OCI-LY1 (cell line): ENCODE measurements at regions not wholly inside any gene's neighbourhood (a gene's known extent, or its start where the extent isn't known, plus 50 kb on each side); places are given as distances from the start of the nearest gene placed in this dataset.

Experiments used
- H2AFZ ChIP-seq: fragments of 200-600 bp; sonication (generic), shearing (Covaris generic); 2 replicates; pipeline ENCODE4 v1.6.0; 2014; ENCODE audit warnings: antibody characterized with exemption, mild to moderate bottlenecking, low read length
- H3F3A ChIP-seq: fragments of 200-600 bp; sonication (generic), shearing (Covaris generic); 2 replicates; pipeline ENCODE4 v1.6.0; 2014; ENCODE audit warnings: mild to moderate bottlenecking, antibody characterized with exemption, low read length, moderate library complexity; ENCODE audit not compliant: insufficient read depth
- H3K27ac ChIP-seq: fragments of 200-600 bp; sonication (generic); 2 replicates; pipeline ENCODE4 v1.5.1; 2014; ENCODE audit warnings: low read length, mixed run types, mild to moderate bottlenecking, low read depth; ENCODE audit not compliant: poor library complexity, severe bottlenecking
- H3K27me3 ChIP-seq: fragments of 200-600 bp; sonication (generic); 2 replicates; pipeline ENCODE4 v1.6.0; 2014; ENCODE audit warnings: antibody characterized with exemption, mild to moderate bottlenecking, low read length, moderate library complexity; ENCODE audit not compliant: insufficient read depth
- H3K36me3 ChIP-seq: fragments of 200-600 bp; sonication (generic); 2 replicates; pipeline ENCODE4 v1.6.1; 2014; ENCODE audit warnings: mild to moderate bottlenecking, antibody characterized with exemption, low read length, moderate library complexity, mixed read lengths; ENCODE audit not compliant: insufficient read depth
- H3K4me1 ChIP-seq: fragments of 200-600 bp; sonication (generic); 2 replicates; pipeline ENCODE4 v1.5.1; 2014; ENCODE audit warnings: mild to moderate bottlenecking, low read length, moderate library complexity; ENCODE audit not compliant: insufficient read depth, severe bottlenecking
- H3K4me2 ChIP-seq: fragments of 200-600 bp; sonication (generic), shearing (Covaris generic); 2 replicates; pipeline ENCODE4 v1.6.1; 2014; ENCODE audit warnings: low read length
- H3K4me3 ChIP-seq: fragments of 200-600 bp; sonication (generic); 2 replicates; pipeline ENCODE4 v1.5.1; 2014; ENCODE audit warnings: low read length, low read depth, mild to moderate bottlenecking, mixed read lengths; ENCODE audit not compliant: poor library complexity, severe bottlenecking
- H3K79me2 ChIP-seq: fragments of 200-600 bp; shearing (Covaris generic); 2 replicates; pipeline ENCODE4 v1.6.1; 2016; ENCODE audit warnings: mixed run types, low read length, mixed read lengths; ENCODE audit not compliant: insufficient read depth
- H3K9ac ChIP-seq: fragments of 200-600 bp; sonication (generic), shearing (Covaris generic); 2 replicates; pipeline ENCODE4 v1.6.1; 2014; ENCODE audit warnings: mild to moderate bottlenecking, low read length, mixed read lengths
- H3K9me2 ChIP-seq: fragments of 200-600 bp; sonication (generic), shearing (Covaris generic); 2 replicates; pipeline ENCODE4 v1.6.1; 2014; ENCODE audit warnings: low read depth, mild to moderate bottlenecking, low read length, mixed read lengths
- H3K9me3 ChIP-seq: fragments of 200-600 bp; shearing (Covaris generic); 2 replicates; pipeline ENCODE4 v1.6.1; 2014; ENCODE audit warnings: low read length, mixed read lengths
- H4K20me1 ChIP-seq: fragments of 200-600 bp; sonication (generic), shearing (Covaris generic); 2 replicates; pipeline ENCODE4 v1.6.0; 2016; ENCODE audit warnings: mild to moderate bottlenecking, low read length; ENCODE audit not compliant: insufficient read depth
- CTCF ChIP-seq: fragments of 200-600 bp; sonication (generic), shearing (Covaris generic); IDR thresholded peaks from 2 replicates; pipeline ENCODE4 v1.5.1; 2017; ENCODE audit warnings: mild to moderate bottlenecking, antibody characterized with exemption, low read length, moderate library complexity, mixed read lengths
- EZH2 ChIP-seq: fragments of 200-600 bp; sonication (generic), shearing (Covaris generic); IDR thresholded peaks from 2 replicates; pipeline ENCODE4 v1.8.0; 2017; ENCODE audit warnings: borderline replicate concordance, mixed run types, mild to moderate bottlenecking, antibody characterized with exemption, low read length, moderate library complexity, mixed read lengths

GRCh38 chr3:170773682-170774425 lies 96.1 kb downstream of the RPL22L1 start:
- no peaks in the 10 kb centered on the region; the same call in none of the 2 replicates for H3K27me3 ChIP-seq
- H4K20me1 ChIP-seq = no peaks in the 10 kb centered on the region
- no peaks in the 10 kb centered on the region for H3F3A ChIP-seq
- H3K4me2 ChIP-seq = no peak overlapping the region
- no peak overlapping the region for H2AFZ ChIP-seq
- H3K4me3 ChIP-seq = no peak overlapping the region
- no peak overlapping the region for H3K9ac ChIP-seq
- H3K27ac ChIP-seq = no peak overlapping the region
- H3K36me3 ChIP-seq = no peaks in the 10 kb centered on the region
- no peaks in the 10 kb centered on the region for H3K9me2 ChIP-seq
- no peaks in the 10 kb centered on the region for H3K79me2 ChIP-seq
- TF ChIP-seq EZH2 = no peak
- no peak for TF ChIP-seq CTCF
- H3K9me3 ChIP-seq = no peaks in the 10 kb centered on the region
- no peaks in the 10 kb centered on the region for H3K4me1 ChIP-seq

- TF ChIP-seq EZH2 (no peak), CTCF (no peak)
- Histone ChIP-seq H3K4me1 (no peaks in the 10 kb centered on the region), H3F3A (no peaks in the 10 kb centered on the region), H3K9me3 (no peaks in the 10 kb centered on the region), H3K79me2 (no peaks in the 10 kb centered on the region), H4K20me1 (no peaks in the 10 kb centered on the region), H3K27me3 (no peaks in the 10 kb centered on the region; the same call in 1 of the 2 replicates), H3K27ac (no peak overlapping the region), H2AFZ (no peak overlapping the region), H3K9me2 (no peaks in the 10 kb centered on the region), H3K9ac (no peak overlapping the region), H3K36me3 (no peaks in the 10 kb centered on the region), H3K4me2 (no peak overlapping the region), H3K4me3 (no peak overlapping the region)
These were observed 97.8 kb downstream of the RPL22L1 start for GRCh38 chr3:170772175-170772574.

GRCh38 chr3:170768334-170768801 lies 101.6 kb downstream of the RPL22L1 start:
- TF ChIP-seq CTCF (no peak), EZH2 (no peak)
- Histone ChIP-seq H3K4me3 (no peak overlapping the region), H4K20me1 (no peaks in the 10 kb centered on the region), H3K4me1 (no peaks in the 10 kb centered on the region), H3K27me3 (no peaks in the 10 kb centered on the region), H2AFZ (no peak overlapping the region), H3K9me3 (no peaks in the 10 kb centered on the region), H3K79me2 (no peaks in the 10 kb centered on the region), H3K27ac (no peak overlapping the region), H3K9me2 (no peaks in the 10 kb centered on the region), H3F3A (no peaks in the 10 kb centered on the region), H3K9ac (no peak overlapping the region), H3K36me3 (no peaks in the 10 kb centered on the region), H3K4me2 (no peak overlapping the region)
